Keratinocyte (primary cell): ENCODE measurements at regions not wholly inside any gene's neighbourhood (a gene's known extent, or its start where the extent isn't known, plus 50 kb on each side); places are given as distances from the start of the nearest gene placed in this dataset.

Source experiments
- CTCF ChIP-seq, 3 experiments: IDR thresholded peaks in 1 of 3; conservative IDR thresholded peaks in 1 of 3; optimal IDR thresholded peaks in 1 of 3; 2 replicates in 2 of 3; 3 replicates in 1 of 3; pipeline versions ENCODE3 to v1.5.1; 2011; ENCODE audit warnings: low read length in 3 of 3, mild to moderate bottlenecking in 3 of 3, moderate library complexity in 2 of 3, control low read depth in 1 of 3, inconsistent platforms in 1 of 3; ENCODE audit not compliant: insufficient read depth in 2 of 3; ENCODE audit errors: extremely low read depth in 1 of 3
- EZH2 ChIP-seq: IDR thresholded peaks from one replicate; pipeline ENCODE4 v1.6.1; 2012; ENCODE audit warnings: inconsistent platforms, mild to moderate bottlenecking, low read length, moderate library complexity

DNA sequence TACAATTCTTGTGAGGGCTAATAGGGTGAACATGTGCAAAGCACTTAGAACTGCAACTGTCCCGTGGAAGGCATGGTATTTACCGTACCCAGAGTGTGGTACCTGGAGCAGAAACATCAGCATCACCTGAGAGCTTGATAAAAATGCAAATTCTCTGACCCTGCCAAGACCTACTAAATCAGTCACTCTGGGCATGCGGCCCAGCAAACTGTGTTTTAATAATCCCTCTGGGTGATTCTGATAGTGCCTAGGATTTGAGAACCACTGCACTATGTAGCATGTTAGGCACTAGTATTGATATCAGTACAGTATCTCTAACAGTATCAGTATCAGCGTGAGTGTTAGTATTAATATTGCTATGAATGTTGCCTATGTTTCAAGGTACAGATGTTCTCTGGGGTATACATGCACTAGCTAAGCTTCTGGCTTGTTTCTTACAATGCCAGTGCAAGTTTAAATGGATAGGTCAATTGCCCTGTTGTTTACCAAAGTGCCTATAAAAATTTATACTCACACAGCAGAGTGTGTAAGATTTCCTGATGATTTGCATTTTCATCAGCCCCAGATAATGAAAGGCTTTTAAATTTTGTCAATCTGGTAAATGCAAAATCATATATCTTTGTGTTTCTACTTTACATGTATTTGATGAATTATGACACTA lies 354.0 kb downstream of the HS3ST1 start:
- TF ChIP-seq CTCF (optimal IDR thresholded peaks at IDR 0.05 in 1 of 3, IDR thresholded peaks at IDR 0.05 in 1 of 3, conservative IDR thresholded peaks at IDR 0.05 in 1 of 3; ENCODE audit: extremely low read depth in 1 of 3, insufficient read depth in 2 of 3, low read length in 3 of 3): no peak
- TF ChIP-seq EZH2: no peak
